ENCODE measurements at regions not wholly inside any gene's neighbourhood (a gene's known extent, or its start where the extent isn't known, plus 50 kb on each side); places are given as distances from the start of the nearest gene placed in this dataset.

GRCh38 chr20:58099291-58099935 lies 129.0 kb downstream of the ANKRD60 start:
- Histone ChIP-seq H3K4me1 (ENCODE audit: insufficient read depth, low read length) (no peaks in the 10 kb centered on the region), H3K79me1 (ENCODE audit: insufficient read depth, low read depth, low read length, poor library complexity, severe bottlenecking) (no peaks in the 10 kb centered on the region), H3K27ac (ENCODE audit: insufficient read length, low read depth, low read length) (no peak overlapping the region), H2BK15ac (ENCODE audit: low read depth, low read length) (no peak overlapping the region), H3K9me3 (ENCODE audit: control insufficient read depth, low read depth, low read length) (no peaks in the 10 kb centered on the region), H3K14ac (ENCODE audit: insufficient read depth, low read length) (no peak overlapping the region), H3K79me2 (ENCODE audit: insufficient read depth, low read length) (no peaks in the 10 kb centered on the region), H3K23me2 (ENCODE audit: insufficient read length, low read depth, low read length, poor library complexity, severe bottlenecking) (no peaks in the 10 kb centered on the region), H3K56ac (ENCODE audit: insufficient read length, low read depth, low read length) (no peak overlapping the region), H2BK12ac (ENCODE audit: insufficient read length, low read depth, low read length) (no peak overlapping the region), H4K20me1 (ENCODE audit: control insufficient read depth, insufficient read depth, insufficient read length) (no peaks in the 10 kb centered on the region), H3K18ac (ENCODE audit: insufficient read length, low read depth, low read length) (no peak overlapping the region), H2BK5ac (ENCODE audit: insufficient read length, low read length) (no peak overlapping the region), H2BK120ac (ENCODE audit: low read depth, low read length, poor library complexity, severe bottlenecking) (no peak overlapping the region), H3K23ac (ENCODE audit: insufficient read length, low read depth, low read length) (no peak overlapping the region), H4K5ac (ENCODE audit: insufficient read length, low read depth, low read length) (no peak overlapping the region), H3K4me2 (ENCODE audit: insufficient read depth, insufficient read length, low read length) (no peak overlapping the region), H3K9ac (ENCODE audit: extremely low read depth, insufficient read length, low read length) (no peak overlapping the region), H3T11ph (ENCODE audit: low read length) (no peak overlapping the region), H4K8ac (replicated peaks; ENCODE audit: insufficient read length, low read depth, low read length) (no peak overlapping the region), H4K91ac (ENCODE audit: insufficient read length, low read depth, low read length) (no peak overlapping the region), H3K27me3 (ENCODE audit: insufficient read depth, low read length) (no peaks in the 10 kb centered on the region), H2AK5ac (ENCODE audit: insufficient read length, low read length) (no peak overlapping the region), H2AFZ (ENCODE audit: low read length) (no peak overlapping the region), H2BK20ac (ENCODE audit: low read depth, low read length, poor library complexity, severe bottlenecking) (no peak overlapping the region), H3K4ac (ENCODE audit: low read depth, low read length) (no peak overlapping the region)
- H3K4me1 Mint-ChIP-seq: peaks cover 7 to 11% of the 10 kb centered on the region in 2 experiments
- H3K27me3 Mint-ChIP-seq (ENCODE audit: low read depth): peaks cover 4% of the 10 kb centered on the region; the same call in 1 of the 2 replicates
- H3K4me3 Mint-ChIP-seq: no peak overlapping the region
- no peaks in the 10 kb centered on the region; a peak in 1 of 7 replicates for H3K36me3 Mint-ChIP-seq (ENCODE audit: insufficient read depth in 1 of 3, low read depth in 3 of 3)
- no CpG with 5 or more reads among the region's 16 CpGs for WGBS (ENCODE audit: extremely low coverage, insufficient read length, low lambda C conversion rate)
- no peaks in the 10 kb centered on the region; a peak in 1 of 5 replicates for H3K9me3 Mint-ChIP-seq
- no peak overlapping the region for H3K27ac Mint-ChIP-seq
- DNase-seq: no peak
- TF ChIP-seq CTCF (conservative IDR thresholded peaks at IDR 0.05): no peak
